ENCODE measurements at regions not wholly inside any gene's neighbourhood (a gene's known extent, or its start where the extent isn't known, plus 50 kb on each side); places are given as distances from the start of the nearest gene placed in this dataset.

- no peak for TF ChIP-seq ATF2 (tag by site-specific recombination; IDR thresholded peaks at IDR 0.05; ENCODE audit: low read depth)
- TF ChIP-seq, protein P1, sequence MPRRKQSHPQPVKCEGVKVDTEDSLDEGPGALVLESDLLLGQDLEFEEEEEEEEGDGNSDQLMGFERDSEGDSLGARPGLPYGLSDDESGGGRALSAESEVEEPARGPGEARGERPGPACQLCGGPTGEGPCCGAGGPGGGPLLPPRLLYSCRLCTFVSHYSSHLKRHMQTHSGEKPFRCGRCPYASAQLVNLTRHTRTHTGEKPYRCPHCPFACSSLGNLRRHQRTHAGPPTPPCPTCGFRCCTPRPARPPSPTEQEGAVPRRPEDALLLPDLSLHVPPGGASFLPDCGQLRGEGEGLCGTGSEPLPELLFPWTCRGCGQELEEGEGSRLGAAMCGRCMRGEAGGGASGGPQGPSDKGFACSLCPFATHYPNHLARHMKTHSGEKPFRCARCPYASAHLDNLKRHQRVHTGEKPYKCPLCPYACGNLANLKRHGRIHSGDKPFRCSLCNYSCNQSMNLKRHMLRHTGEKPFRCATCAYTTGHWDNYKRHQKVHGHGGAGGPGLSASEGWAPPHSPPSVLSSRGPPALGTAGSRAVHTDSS (tag by site-specific recombination; IDR thresholded peaks at IDR 0.05) = no peak
- no peak for TF ChIP-seq GLIS1 (tag by site-specific recombination; IDR thresholded peaks at IDR 0.05)
- TF ChIP-seq HOXA7 (CRISPR knock-in tag; IDR thresholded peaks at IDR 0.05; ENCODE audit: borderline replicate concordance) = no peak
- TF ChIP-seq KLF1 (tag by site-specific recombination; IDR thresholded peaks at IDR 0.05) = no peak
- no peak for TF ChIP-seq CTCF (tag by site-specific recombination; IDR thresholded peaks at IDR 0.05)
- no peak for TF ChIP-seq YY1 (tag by site-specific recombination; IDR thresholded peaks at IDR 0.05)
- TF ChIP-seq ZNF664 (tag by site-specific recombination; IDR thresholded peaks at IDR 0.05) = no peak
- TF ChIP-seq ZNF274 (IDR thresholded peaks at IDR 0.05; ENCODE audit: low read length) = no peak
- no peak for TF ChIP-seq ZNF274 (tag by site-specific recombination; IDR thresholded peaks at IDR 0.05; ENCODE audit: borderline replicate concordance)
These were observed 127.1 kb downstream of the ASB7 start for GRCh38 chr15:100729461-100729860.

All from HEK293 (cell line).